ENCODE measurements at regions not wholly inside any gene's neighbourhood (a gene's known extent, or its start where the extent isn't known, plus 50 kb on each side); places are given as distances from the start of the nearest gene placed in this dataset.

- no peak for TF ChIP-seq CTCF (conservative IDR thresholded peaks at IDR 0.05)
- H3K27ac ChIP-seq: no peak overlapping the region
Observed at GRCh38 chr10:129390726-129391125, 76.3 kb upstream of the MGMT start.

- TF ChIP-seq CTCF (conservative IDR thresholded peaks at IDR 0.05): no peak
Observed at GRCh38 chr10:129391464-129391863, 75.6 kb upstream of the MGMT start.

GRCh38 chr10:129392855-129393254 lies 74.2 kb upstream of the MGMT start:
- TF ChIP-seq CTCF (conservative IDR thresholded peaks at IDR 0.05): no peak

More at GRCh38 chr10:129391464-129391863, 75.6 kb upstream of the MGMT start:
- no peak overlapping the region for H3K27ac ChIP-seq

GRCh38 chr10:129393812-129394211 lies 73.2 kb upstream of the MGMT start:
- no peak for TF ChIP-seq CTCF (conservative IDR thresholded peaks at IDR 0.05)

More at GRCh38 chr10:129392855-129393254, 74.2 kb upstream of the MGMT start:
- H3K27ac ChIP-seq: no peak overlapping the region

GRCh38 chr10:129394518-129395328 lies 72.3 kb upstream of the MGMT start:
- TF ChIP-seq CTCF (conservative IDR thresholded peaks at IDR 0.05): no peak
- no peak overlapping the region for H3K27ac ChIP-seq

More at GRCh38 chr10:129393812-129394211, 73.2 kb upstream of the MGMT start:
- no peak overlapping the region for H3K27ac ChIP-seq

GRCh38 chr10:129396021-129396722 lies 70.9 kb upstream of the MGMT start:
- no peak overlapping the region for H3K27ac ChIP-seq
- no peak for TF ChIP-seq CTCF (conservative IDR thresholded peaks at IDR 0.05)

GRCh38 chr10:129397198-129397974 lies 69.7 kb upstream of the MGMT start:
- no peak for TF ChIP-seq CTCF (conservative IDR thresholded peaks at IDR 0.05)

More at GRCh38 chr10:129397198-129397974, 69.7 kb upstream of the MGMT start:
- no peak overlapping the region for H3K27ac ChIP-seq
